BJ (cell line): ENCODE measurements at regions not wholly inside any gene's neighbourhood (a gene's known extent, or its start where the extent isn't known, plus 50 kb on each side); places are given as distances from the start of the nearest gene placed in this dataset.
A peak's percentile ranks its signal among the peaks of the same experiment; 100 is the strongest.

ENCODE experiments used
- CTCF ChIA-PET: fragments of 350-600 bp; formaldehyde crosslinking; extraction: SDS; loops from one replicate; lab custom pipeline; 2021; ENCODE audit warnings: antibody characterized with exemption, inconsistent platforms; lab: Yijun Ruan, JAX
- POLR2A ChIA-PET: fragments of 300-600 bp; sonication (Branson Sonifier 250); formaldehyde crosslinking; extraction: SDS; loops from one replicate; lab custom pipeline; 2021; ENCODE audit warnings: antibody characterized with exemption; lab: Charles Lee
- DNase-seq: peaks from one replicate; pipeline ENCODE4 v3.0.0-alpha.2; 2011; ENCODE audit warnings: low read depth
- H3K27me3 ChIP-seq: 2 replicates; pipeline ENCODE4 v1.6.0; 2011; ENCODE audit warnings: low read length; ENCODE audit not compliant: control insufficient read depth, insufficient read depth
- H3K36me3 ChIP-seq: 2 replicates; pipeline ENCODE4 v1.5.1; 2011; ENCODE audit warnings: low read length; ENCODE audit not compliant: control insufficient read depth, insufficient read depth
- H3K4me3 ChIP-seq: 2 replicates; pipeline ENCODE4 v1.5.1; 2011; ENCODE audit warnings: low read depth, mild to moderate bottlenecking, control low read depth, low read length
- CTCF ChIP-seq: IDR thresholded peaks from 2 replicates; pipeline ENCODE4 v1.5.1; 2011; ENCODE audit warnings: low read depth, mild to moderate bottlenecking, control low read depth, inconsistent platforms, low read length, moderate library complexity; ENCODE audit not compliant: insufficient read depth

GRCh38 chr11:130649801-130650200 is 201.4 kb downstream of the ADAMTS15 start:
- H3K4me3 ChIP-seq, result no peak overlapping the region
- no peaks in the 10 kb centered on the region for H3K27me3 ChIP-seq
- DNase-seq, result no peak
- ChIA-PET POLR2A (no interaction called here), CTCF (interaction anchor here (1.5 to 2.0 kb wide), 2 partner anchors 14 to 215 kb away, joined by 3 to 5 read pairs; no protein-coding TSS in a partner anchor)
- H3K36me3 ChIP-seq, result no peaks in the 10 kb centered on the region
- TF ChIP-seq CTCF, result no peak

GRCh38 chr11:130650456-130651030 is 202.1 kb downstream of the ADAMTS15 start:
- ChIA-PET POLR2A (no interaction called here), CTCF (interaction anchor here (0.8 to 2.0 kb wide), 5 partner anchors 14 to 215 kb away, joined by 3 to 5 read pairs (median 3); no protein-coding TSS in a partner anchor)
- H3K27me3 ChIP-seq, result no peaks in the 10 kb centered on the region
- no peak overlapping the region for H3K4me3 ChIP-seq
- no peaks in the 10 kb centered on the region for H3K36me3 ChIP-seq
- no peak for DNase-seq
- no peak for TF ChIP-seq CTCF

GRCh38 chr11:130651066-130651855 is 202.8 kb downstream of the ADAMTS15 start:
- no peak for DNase-seq
- H3K4me3 ChIP-seq, result no peak overlapping the region
- H3K27me3 ChIP-seq, result no peaks in the 10 kb centered on the region
- POLR2A ChIA-PET, result no interaction called here
- TF ChIP-seq CTCF, result no peak
- CTCF ChIA-PET, result interaction anchor here (0.8 to 2.0 kb wide), 4 partner anchors 15 to 174 kb away, joined by 3 to 5 read pairs (median 3); no protein-coding TSS in a partner anchor
- no peaks in the 10 kb centered on the region for H3K36me3 ChIP-seq

GRCh38 chr11:130652671-130653335 is 204.4 kb downstream of the ADAMTS15 start:
- no peaks in the 10 kb centered on the region for H3K36me3 ChIP-seq
- TF ChIP-seq CTCF, result no peak
- ChIA-PET CTCF (interaction anchor here (0.7 to 2.0 kb wide), 4 partner anchors 14 to 209 kb away, joined by 3 to 7 read pairs (median 4); no protein-coding TSS in a partner anchor), POLR2A (interaction anchor here (0.6 kb wide), 1 partner anchor 92 kb away, joined by 3 read pairs; no protein-coding TSS in a partner anchor)
- H3K4me3 ChIP-seq, result no peak overlapping the region
- H3K27me3 ChIP-seq, result no peaks in the 10 kb centered on the region
- DNase-seq, result peak; percentile 70
